Colonic mucosa (tissue), 4 donors: ENCODE measurements at regions not wholly inside any gene's neighbourhood (a gene's known extent, or its start where the extent isn't known, plus 50 kb on each side); places are given as distances from the start of the nearest gene placed in this dataset.

Experiments used
- DNase-seq: peaks from one replicate; pipeline ENCODE4 v3.0.0-alpha.2; 2020
- H3K27ac ChIP-seq: fragments of 200-600 bp; one replicate; pipeline ENCODE4 v1.8.0; 2021
- H3K27me3 ChIP-seq: fragments of 200-600 bp; one replicate; pipeline ENCODE4 v1.8.0; 2021
- H3K36me3 ChIP-seq: fragments of 200-600 bp; one replicate; pipeline ENCODE4 v1.8.0; 2021
- H3K4me1 ChIP-seq: fragments of 200-600 bp; one replicate; pipeline ENCODE4 v1.8.0; 2021; ENCODE audit warnings: mild to moderate bottlenecking
- H3K4me3 ChIP-seq: fragments of 200-600 bp; one replicate; pipeline ENCODE4 v1.8.0; 2021
- H3K9ac ChIP-seq, 2 donors: one replicate each; pipeline ENCODE4 v1.7.0; 2013; ENCODE audit warnings: control low read depth in 2 of 2, low read depth in 2 of 2, low read length in 2 of 2
- H3K9me3 ChIP-seq: fragments of 200-600 bp; one replicate; pipeline ENCODE4 v1.8.0; 2021
- intact Hi-C: fragments of 100-400 bp; cut with DNase I; formaldehyde crosslinking; loops from one replicate; pipeline ENCODE4 v1.14.1; 2022
- TF ChIP-seq, protein P1 (sequence below): fragments of 200-600 bp; IDR thresholded peaks from one replicate; pipeline ENCODE4 v1.8.0; 2022; ENCODE audit warnings: antibody characterized with exemption, mild to moderate bottlenecking
- donor health status: healthy.
- donor health status: DM: no; HTN: no; CAD: no.
- donor health status: DM: no; HTN: no; CAD: no.

DNA sequence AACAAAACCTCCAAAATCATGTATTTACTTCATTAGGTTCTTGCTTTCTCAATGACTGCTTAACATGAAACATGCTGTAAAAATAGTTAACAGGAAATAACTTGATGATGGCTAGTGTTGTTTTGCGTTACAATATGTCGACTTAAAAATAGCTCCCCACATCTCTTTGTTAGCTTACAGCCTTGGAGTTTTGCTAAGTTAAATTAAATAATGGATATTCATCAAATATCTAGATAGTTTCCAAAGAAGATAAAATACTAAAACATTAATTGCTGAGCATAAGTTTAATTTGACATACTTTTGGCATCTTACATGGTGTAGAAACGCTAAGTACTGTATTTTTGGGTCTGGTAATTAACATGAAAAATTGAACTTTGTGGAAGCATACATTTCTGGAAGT is 500.6 kb upstream of the NOVA1 start:
- Histone ChIP-seq H3K9ac (no peak overlapping the region), H3K36me3 (no peaks in the 10 kb centered on the region), H3K9me3 (no peaks in the 10 kb centered on the region), H3K4me3 (no peak overlapping the region), H3K27me3 (no peaks in the 10 kb centered on the region), H3K27ac (no peak overlapping the region), H3K4me1 (no peaks in the 10 kb centered on the region)
- intact Hi-C loops: no loop called here
- TF ChIP-seq, protein P1, sequence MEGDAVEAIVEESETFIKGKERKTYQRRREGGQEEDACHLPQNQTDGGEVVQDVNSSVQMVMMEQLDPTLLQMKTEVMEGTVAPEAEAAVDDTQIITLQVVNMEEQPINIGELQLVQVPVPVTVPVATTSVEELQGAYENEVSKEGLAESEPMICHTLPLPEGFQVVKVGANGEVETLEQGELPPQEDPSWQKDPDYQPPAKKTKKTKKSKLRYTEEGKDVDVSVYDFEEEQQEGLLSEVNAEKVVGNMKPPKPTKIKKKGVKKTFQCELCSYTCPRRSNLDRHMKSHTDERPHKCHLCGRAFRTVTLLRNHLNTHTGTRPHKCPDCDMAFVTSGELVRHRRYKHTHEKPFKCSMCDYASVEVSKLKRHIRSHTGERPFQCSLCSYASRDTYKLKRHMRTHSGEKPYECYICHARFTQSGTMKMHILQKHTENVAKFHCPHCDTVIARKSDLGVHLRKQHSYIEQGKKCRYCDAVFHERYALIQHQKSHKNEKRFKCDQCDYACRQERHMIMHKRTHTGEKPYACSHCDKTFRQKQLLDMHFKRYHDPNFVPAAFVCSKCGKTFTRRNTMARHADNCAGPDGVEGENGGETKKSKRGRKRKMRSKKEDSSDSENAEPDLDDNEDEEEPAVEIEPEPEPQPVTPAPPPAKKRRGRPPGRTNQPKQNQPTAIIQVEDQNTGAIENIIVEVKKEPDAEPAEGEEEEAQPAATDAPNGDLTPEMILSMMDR: no peak
- no peak for DNase-seq

GRCh38 chr14:27114180-27114579 is 516.3 kb upstream of the NOVA1 start:
- intact Hi-C loops: no loop called here
- Histone ChIP-seq H3K4me1 (no peaks in the 10 kb centered on the region), H3K36me3 (no peaks in the 10 kb centered on the region), H3K9ac (no peak overlapping the region), H3K27ac (no peak overlapping the region), H3K27me3 (no peaks in the 10 kb centered on the region), H3K9me3 (no peaks in the 10 kb centered on the region), H3K4me3 (no peak overlapping the region)
- no peak for DNase-seq
- TF ChIP-seq, protein P1: no peak

- no peak overlapping the region for H3K9ac ChIP-seq
- TF ChIP-seq, protein P1: no peak
- no peak overlapping the region for H3K4me3 ChIP-seq
- H3K27ac ChIP-seq: no peak overlapping the region
- no peaks in the 10 kb centered on the region for H3K9me3 ChIP-seq
- intact Hi-C loops: no loop called here
- H3K36me3 ChIP-seq: no peaks in the 10 kb centered on the region
- no peak for DNase-seq
- H3K4me1 ChIP-seq: no peaks in the 10 kb centered on the region
- no peaks in the 10 kb centered on the region for H3K27me3 ChIP-seq
These were observed 525.3 kb upstream of the NOVA1 start for GRCh38 chr14:27123162-27123561.

DNA sequence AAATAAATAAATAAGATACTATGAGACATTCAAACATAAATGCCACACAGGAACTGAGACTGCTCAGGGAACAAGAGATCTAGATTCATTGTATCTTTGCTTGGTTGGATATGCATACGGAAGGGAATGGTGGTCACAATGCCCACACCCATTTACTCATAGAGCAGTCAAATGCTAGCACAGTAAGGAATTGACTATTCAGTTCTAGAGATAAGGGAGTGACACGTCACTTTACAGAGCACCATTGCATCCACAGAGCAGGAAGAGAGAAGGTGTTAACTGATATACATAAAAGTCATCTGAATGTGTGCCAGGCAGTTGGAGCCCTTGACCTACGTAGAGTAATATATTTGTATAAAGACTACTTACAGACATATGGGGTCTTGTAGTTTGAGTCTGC is 530.0 kb upstream of the NOVA1 start:
- H3K9me3 ChIP-seq: no peaks in the 10 kb centered on the region
- intact Hi-C loops: no loop called here
- TF ChIP-seq, protein P1: no peak
- no peak for DNase-seq
- no peak overlapping the region for H3K27ac ChIP-seq
- no peak overlapping the region for H3K4me3 ChIP-seq
- no peaks in the 10 kb centered on the region for H3K36me3 ChIP-seq
- H3K9ac ChIP-seq: no peak overlapping the region
- H3K27me3 ChIP-seq: no peaks in the 10 kb centered on the region
- no peaks in the 10 kb centered on the region for H3K4me1 ChIP-seq

- intact Hi-C loops: no loop called here
These were observed 536.4 kb upstream of the NOVA1 start for GRCh38 chr14:27134200-27134599.

More at GRCh38 chr14:27134200-27134599, 536.4 kb upstream of the NOVA1 start:
- Histone ChIP-seq H3K27ac (no peak overlapping the region), H3K9me3 (no peaks in the 10 kb centered on the region), H3K9ac (no peak overlapping the region), H3K36me3 (no peaks in the 10 kb centered on the region), H3K4me3 (no peak overlapping the region), H3K27me3 (no peaks in the 10 kb centered on the region), H3K4me1 (no peaks in the 10 kb centered on the region)
- TF ChIP-seq, protein P1: no peak
- no peak for DNase-seq
